H9 (cell line): ENCODE measurements at regions not wholly inside any gene's neighbourhood (a gene's known extent, or its start where the extent isn't known, plus 50 kb on each side); places are given as distances from the start of the nearest gene placed in this dataset.

Experiments
- DNase-seq: peaks from one replicate; pipeline ENCODE4 v3.0.0-alpha.2; 2017
- H2AFZ ChIP-seq: one replicate; pipeline ENCODE4 v1.6.1; 2013; ENCODE audit warnings: mild to moderate bottlenecking, low read length, control low read depth, moderate library complexity
- H2AK5ac ChIP-seq: 2 replicates; pipeline ENCODE4 v1.6.1; 2013; ENCODE audit warnings: low read length, control low read depth, mixed read lengths; ENCODE audit not compliant: insufficient read length
- H2BK120ac ChIP-seq: one replicate; pipeline ENCODE4 v1.6.1; 2013; ENCODE audit warnings: low read depth, mild to moderate bottlenecking, low read length, control low read depth, inconsistent platforms; ENCODE audit not compliant: poor library complexity, severe bottlenecking
- H2BK12ac ChIP-seq: 2 replicates; pipeline ENCODE4 v1.6.1; 2013; ENCODE audit warnings: low read length, control low read depth, mixed read lengths, low read depth; ENCODE audit not compliant: insufficient read length
- H2BK15ac ChIP-seq: 2 replicates; pipeline ENCODE4 v1.6.1; 2013; ENCODE audit warnings: low read depth, low read length, control low read depth
- H2BK20ac ChIP-seq: one replicate; pipeline ENCODE4 v1.6.1; 2013; ENCODE audit warnings: low read depth, mild to moderate bottlenecking, low read length, control low read depth, inconsistent platforms; ENCODE audit not compliant: poor library complexity, severe bottlenecking
- H2BK5ac ChIP-seq: 2 replicates; pipeline ENCODE4 v1.6.1; 2013; ENCODE audit warnings: low read length, control low read depth, mixed read lengths; ENCODE audit not compliant: insufficient read length
- H3K14ac ChIP-seq: 2 replicates; pipeline ENCODE4 v1.6.1; 2013; ENCODE audit warnings: low read length, control low read depth; ENCODE audit not compliant: insufficient read depth
- H3K18ac ChIP-seq: 2 replicates; pipeline ENCODE4 v1.6.1; 2013; ENCODE audit warnings: low read depth, mild to moderate bottlenecking, mixed read lengths, low read length, control low read depth; ENCODE audit not compliant: insufficient read length
- H3K23ac ChIP-seq: 2 replicates; pipeline ENCODE4 v1.6.1; 2013; ENCODE audit warnings: low read length, control low read depth, mixed read lengths, low read depth; ENCODE audit not compliant: insufficient read length
- H3K23me2 ChIP-seq: 2 replicates; pipeline ENCODE4 v1.6.1; 2013; ENCODE audit warnings: low read depth, mild to moderate bottlenecking, mixed read lengths, low read length, control low read depth; ENCODE audit not compliant: insufficient read length, poor library complexity, severe bottlenecking
- H3K27ac ChIP-seq: 2 replicates; pipeline ENCODE4 v1.5.1; 2013; ENCODE audit warnings: low read length, control low read depth, mixed read lengths, low read depth; ENCODE audit not compliant: insufficient read length
- H3K27me3 ChIP-seq: 2 replicates; pipeline ENCODE4 v1.6.1; 2013; ENCODE audit warnings: low read length, control low read depth, inconsistent platforms; ENCODE audit not compliant: insufficient read depth
- H3K4ac ChIP-seq: 2 replicates; pipeline ENCODE4 v1.6.1; 2013; ENCODE audit warnings: low read depth, mild to moderate bottlenecking, control low read depth, inconsistent platforms, low read length, moderate library complexity
- H3K4me1 ChIP-seq: 2 replicates; pipeline ENCODE4 v1.6.1; 2013; ENCODE audit warnings: low read length, control low read depth, inconsistent platforms; ENCODE audit not compliant: insufficient read depth
- H3K4me2 ChIP-seq: 2 replicates; pipeline ENCODE4 v1.6.1; 2013; ENCODE audit warnings: low read length, control low read depth, mixed read lengths; ENCODE audit not compliant: insufficient read length, insufficient read depth
- H3K56ac ChIP-seq: 2 replicates; pipeline ENCODE4 v1.6.1; 2013; ENCODE audit warnings: low read depth, mild to moderate bottlenecking, mixed read lengths, low read length, control low read depth; ENCODE audit not compliant: insufficient read length
- H3K79me1 ChIP-seq: 2 replicates; pipeline ENCODE4 v1.6.1; 2013; ENCODE audit warnings: low read depth, mild to moderate bottlenecking, moderate library complexity, low read length, control low read depth, inconsistent platforms; ENCODE audit not compliant: insufficient read depth, poor library complexity, severe bottlenecking
- H3K79me2 ChIP-seq: 2 replicates; pipeline ENCODE4 v1.6.1; 2013; ENCODE audit warnings: low read length, control low read depth, inconsistent platforms; ENCODE audit not compliant: insufficient read depth
- H3K9ac ChIP-seq: 2 replicates; pipeline ENCODE4 v1.6.1; 2013; ENCODE audit warnings: low read length, control low read depth, mixed read lengths; ENCODE audit not compliant: insufficient read length; ENCODE audit errors: extremely low read depth
- H3K9me3 ChIP-seq: one replicate; pipeline ENCODE4 v1.6.1; 2013; ENCODE audit warnings: low read depth, low read length, inconsistent platforms; ENCODE audit not compliant: control insufficient read depth
- H3T11ph ChIP-seq: one replicate; pipeline ENCODE4 v1.6.1; 2013; ENCODE audit warnings: mild to moderate bottlenecking, low read length, control low read depth, inconsistent platforms
- H4K20me1 ChIP-seq: one replicate; pipeline ENCODE4 v1.6.1; 2013; ENCODE audit not compliant: control insufficient read depth, insufficient read length, insufficient read depth
- H4K5ac ChIP-seq: 2 replicates; pipeline ENCODE4 v1.6.1; 2013; ENCODE audit warnings: low read depth, mild to moderate bottlenecking, mixed read lengths, low read length, control low read depth; ENCODE audit not compliant: insufficient read length
- H4K8ac ChIP-seq: replicated peaks from 2 replicates; pipeline ENCODE4 v1.6.1; 2013; ENCODE audit warnings: low read length, control low read depth, mixed read lengths, low read depth; ENCODE audit not compliant: insufficient read length
- H4K91ac ChIP-seq: 2 replicates; pipeline ENCODE4 v1.6.1; 2013; ENCODE audit warnings: low read depth, mild to moderate bottlenecking, moderate library complexity, mixed read lengths, low read length, control low read depth; ENCODE audit not compliant: insufficient read length
- H3K27ac Mint-ChIP-seq, 3 experiments: 2 replicates in 2 of 3; 3 replicates in 1 of 3; pipeline ENCODE4 v1.8.0; 2020 to 2021; ENCODE audit warnings: mixed read lengths in 3 of 3, mild to moderate bottlenecking in 1 of 3, moderate library complexity in 1 of 3
- H3K27me3 Mint-ChIP-seq: 2 replicates; pipeline ENCODE4 v1.8.0; 2021; ENCODE audit warnings: low read depth, mild to moderate bottlenecking, moderate library complexity, mixed read lengths
- H3K36me3 Mint-ChIP-seq, 3 experiments: 2 replicates in 2 of 3; 3 replicates in 1 of 3; pipeline ENCODE4 v1.8.0; 2020 to 2021; ENCODE audit warnings: low read depth in 3 of 3, mixed read lengths in 3 of 3; ENCODE audit not compliant: insufficient read depth in 1 of 3
- H3K4me1 Mint-ChIP-seq, 2 experiments: 2 replicates each; pipeline ENCODE4 v1.8.0; 2020; ENCODE audit warnings: mixed read lengths in 2 of 2
- H3K4me3 Mint-ChIP-seq, 2 experiments: 2 replicates in 1 of 2; 3 replicates in 1 of 2; pipeline ENCODE4 v1.8.0; 2020 to 2021; ENCODE audit warnings: mild to moderate bottlenecking in 2 of 2, mixed read lengths in 2 of 2, moderate library complexity in 1 of 2
- H3K9me3 Mint-ChIP-seq, 2 experiments: 2 replicates in 1 of 2; 3 replicates in 1 of 2; pipeline ENCODE4 v1.8.0; 2020; ENCODE audit warnings: mild to moderate bottlenecking in 2 of 2, mixed read lengths in 2 of 2, moderate library complexity in 1 of 2
- WGBS: extraction: QIAGEN DNeasy Blood & Tissue Kit; methylation state at CpG from one replicate; pipeline ENCODE4 v1.1.7; 2013; ENCODE audit warnings: missing lambda C conversion rate, low lambda C conversion rate, mixed read lengths; ENCODE audit not compliant: insufficient read length; ENCODE audit errors: extremely low coverage; 5-methylcytosine and 5-hydroxymethylcytosine counted together
- TF ChIP-seq, protein P1 (sequence below): fragments of 200-600 bp; sonication (generic); conservative IDR thresholded peaks from 3 replicates; pipeline ENCODE4 v1.8.0; 2021; ENCODE audit warnings: antibody characterized with exemption, mild to moderate bottlenecking

DNA sequence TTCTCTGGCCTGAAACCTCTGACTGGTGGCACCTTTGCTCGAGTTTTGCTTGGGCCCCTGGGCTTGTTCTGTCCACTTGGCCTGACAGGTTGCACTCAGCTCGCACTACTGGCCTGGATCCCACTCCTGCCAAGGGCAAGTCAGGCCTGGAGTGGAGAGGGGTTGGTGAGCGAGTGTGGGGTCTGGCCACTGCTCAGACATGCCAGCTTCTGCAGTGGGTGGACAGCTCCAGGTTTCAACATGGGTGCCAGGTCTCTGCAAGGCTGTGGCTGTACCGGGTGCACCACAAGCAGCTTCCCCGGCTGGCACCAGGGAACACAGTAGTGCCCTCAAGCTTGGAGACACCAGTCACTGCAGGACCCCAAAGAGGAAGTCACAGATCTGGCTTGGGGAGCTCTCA lies 91.6 kb upstream of the CXorf51A start:
- Histone ChIP-seq H4K91ac (no peak overlapping the region), H3K14ac (no peak overlapping the region), H2BK12ac (no peak overlapping the region), H3K27ac (no peak overlapping the region), H4K8ac (no peak overlapping the region), H3K4me2 (no peak overlapping the region), H2BK5ac (no peak overlapping the region), H2BK15ac (no peak overlapping the region), H3K4ac (no peak overlapping the region), H4K20me1 (no peaks in the 10 kb centered on the region), H3K9ac (no peak overlapping the region), H3K79me2 (no peaks in the 10 kb centered on the region), H3K23me2 (no peaks in the 10 kb centered on the region), H2AFZ (no peak overlapping the region), H3K56ac (no peak overlapping the region), H2BK120ac (no peak overlapping the region), H4K5ac (no peak overlapping the region), H3K27me3 (no peaks in the 10 kb centered on the region), H2BK20ac (no peak overlapping the region), H3K4me1 (no peaks in the 10 kb centered on the region), H3K9me3 (peaks cover 12% of the 10 kb centered on the region), H3K23ac (no peak overlapping the region), H2AK5ac (no peak overlapping the region), H3T11ph (no peak overlapping the region), H3K18ac (no peak overlapping the region), H3K79me1 (no peaks in the 10 kb centered on the region)
- Mint-ChIP-seq H3K27me3 (no peaks in the 10 kb centered on the region), H3K4me3 (no peak overlapping the region), H3K27ac (no peak overlapping the region), H3K4me1 (no peaks in the 10 kb centered on the region), H3K36me3 (0 out of 7 replicates have a peak, but pooled peaks cover 0 to 2% (median 0%) of the 10 kb centered on the region in 3 experiments), H3K9me3 (peaks cover 35 to 41% of the 10 kb centered on the region in 2 experiments)
- TF ChIP-seq, protein P1, sequence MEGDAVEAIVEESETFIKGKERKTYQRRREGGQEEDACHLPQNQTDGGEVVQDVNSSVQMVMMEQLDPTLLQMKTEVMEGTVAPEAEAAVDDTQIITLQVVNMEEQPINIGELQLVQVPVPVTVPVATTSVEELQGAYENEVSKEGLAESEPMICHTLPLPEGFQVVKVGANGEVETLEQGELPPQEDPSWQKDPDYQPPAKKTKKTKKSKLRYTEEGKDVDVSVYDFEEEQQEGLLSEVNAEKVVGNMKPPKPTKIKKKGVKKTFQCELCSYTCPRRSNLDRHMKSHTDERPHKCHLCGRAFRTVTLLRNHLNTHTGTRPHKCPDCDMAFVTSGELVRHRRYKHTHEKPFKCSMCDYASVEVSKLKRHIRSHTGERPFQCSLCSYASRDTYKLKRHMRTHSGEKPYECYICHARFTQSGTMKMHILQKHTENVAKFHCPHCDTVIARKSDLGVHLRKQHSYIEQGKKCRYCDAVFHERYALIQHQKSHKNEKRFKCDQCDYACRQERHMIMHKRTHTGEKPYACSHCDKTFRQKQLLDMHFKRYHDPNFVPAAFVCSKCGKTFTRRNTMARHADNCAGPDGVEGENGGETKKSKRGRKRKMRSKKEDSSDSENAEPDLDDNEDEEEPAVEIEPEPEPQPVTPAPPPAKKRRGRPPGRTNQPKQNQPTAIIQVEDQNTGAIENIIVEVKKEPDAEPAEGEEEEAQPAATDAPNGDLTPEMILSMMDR = no peak
- WGBS = no CpG with 5 or more reads among the region's 5 CpGs
- DNase-seq = no peak
